ENCODE measurements at regions not wholly inside any gene's neighbourhood (a gene's known extent, or its start where the extent isn't known, plus 50 kb on each side); places are given as distances from the start of the nearest gene placed in this dataset.

DNA sequence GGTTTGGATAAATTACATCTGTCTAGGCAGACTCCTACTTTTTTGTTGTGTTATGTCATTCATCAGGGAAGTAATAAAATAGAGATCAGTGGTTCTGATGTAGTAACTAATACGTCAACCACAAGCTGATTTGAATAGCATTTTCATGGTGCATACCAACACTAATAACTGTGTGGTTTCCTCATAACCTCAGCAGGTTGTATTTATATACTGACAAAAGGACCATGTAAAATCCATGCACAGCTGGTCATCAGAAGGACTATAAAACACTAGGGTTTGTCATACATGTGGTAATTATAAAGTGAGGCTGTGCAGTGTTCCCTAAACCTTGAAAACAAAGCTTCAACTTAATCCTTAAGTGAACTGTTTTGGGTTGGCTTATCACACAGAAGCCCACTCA lies 216.8 kb upstream of the RBMS3 start:
- ChIA-PET POLR2A (no interaction called here), CTCF (ENCODE audit: unreplicated experiment) (no interaction called here)
- Histone ChIP-seq H3K4me3 (ENCODE audit: low read depth, low read length, poor library complexity, severe bottlenecking) (no peak overlapping the region), H3K36me3 (ENCODE audit: insufficient read depth, low read length) (no peaks in the 10 kb centered on the region), H3K9me3 (ENCODE audit: low read length) (no peaks in the 10 kb centered on the region), H3K4me2 (ENCODE audit: low read length) (no peak overlapping the region), H2AFZ (ENCODE audit: low read length) (no peak overlapping the region), H4K20me1 (ENCODE audit: insufficient read depth, low read length) (no peaks in the 10 kb centered on the region), H3K27ac (ENCODE audit: low read depth, low read length, poor library complexity, severe bottlenecking) (no peak overlapping the region), H3K79me2 (ENCODE audit: insufficient read depth, low read depth, low read length) (no peaks in the 10 kb centered on the region), H3K4me1 (ENCODE audit: insufficient read depth, low read length, poor library complexity, severe bottlenecking) (no peaks in the 10 kb centered on the region), H3K9me2 (ENCODE audit: insufficient read depth, low read length) (no peaks in the 10 kb centered on the region)
- no peak for TF ChIP-seq EZH2phosphoT487 (IDR thresholded peaks at IDR 0.05; ENCODE audit: borderline replicate concordance, low read depth, low read length)
- TF ChIP-seq, protein P1, sequence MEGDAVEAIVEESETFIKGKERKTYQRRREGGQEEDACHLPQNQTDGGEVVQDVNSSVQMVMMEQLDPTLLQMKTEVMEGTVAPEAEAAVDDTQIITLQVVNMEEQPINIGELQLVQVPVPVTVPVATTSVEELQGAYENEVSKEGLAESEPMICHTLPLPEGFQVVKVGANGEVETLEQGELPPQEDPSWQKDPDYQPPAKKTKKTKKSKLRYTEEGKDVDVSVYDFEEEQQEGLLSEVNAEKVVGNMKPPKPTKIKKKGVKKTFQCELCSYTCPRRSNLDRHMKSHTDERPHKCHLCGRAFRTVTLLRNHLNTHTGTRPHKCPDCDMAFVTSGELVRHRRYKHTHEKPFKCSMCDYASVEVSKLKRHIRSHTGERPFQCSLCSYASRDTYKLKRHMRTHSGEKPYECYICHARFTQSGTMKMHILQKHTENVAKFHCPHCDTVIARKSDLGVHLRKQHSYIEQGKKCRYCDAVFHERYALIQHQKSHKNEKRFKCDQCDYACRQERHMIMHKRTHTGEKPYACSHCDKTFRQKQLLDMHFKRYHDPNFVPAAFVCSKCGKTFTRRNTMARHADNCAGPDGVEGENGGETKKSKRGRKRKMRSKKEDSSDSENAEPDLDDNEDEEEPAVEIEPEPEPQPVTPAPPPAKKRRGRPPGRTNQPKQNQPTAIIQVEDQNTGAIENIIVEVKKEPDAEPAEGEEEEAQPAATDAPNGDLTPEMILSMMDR (conservative IDR thresholded peaks at IDR 0.05; ENCODE audit: low read length): no peak
- intact Hi-C loops (cut with micrococcal nuclease; ENCODE audit: unreplicated experiment): no loop called here
- BruUV-seq (replicated peaks): no TSS peak
- DNase-seq (ENCODE audit: low spot score): no peak

DNA sequence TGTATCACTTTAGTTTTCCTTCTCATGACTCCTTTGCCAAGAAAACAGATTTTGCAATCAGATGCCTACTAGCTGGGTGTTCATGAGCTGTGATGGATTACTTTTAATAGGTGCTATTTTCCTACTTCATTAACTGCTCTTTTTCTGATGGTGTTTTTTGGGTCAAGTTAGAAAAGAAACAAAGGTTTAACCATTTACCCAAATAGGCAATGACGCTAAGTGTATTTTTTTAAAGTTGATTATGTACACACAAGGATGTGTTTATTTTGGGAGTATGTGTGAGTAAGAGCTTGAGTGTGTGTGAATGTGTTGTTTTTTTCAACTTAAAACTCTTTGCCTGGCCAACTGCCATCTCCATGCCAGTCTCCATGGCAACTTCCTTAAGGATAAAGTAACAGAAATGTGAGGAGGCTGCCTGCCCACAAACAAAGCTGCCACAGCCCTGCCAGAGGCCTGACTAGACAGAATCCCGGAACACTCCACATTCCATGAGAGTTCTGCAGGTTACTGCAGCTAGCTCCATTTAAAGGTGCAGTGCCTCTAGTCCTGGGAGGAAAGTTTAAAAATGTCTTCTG lies 215.6 kb upstream of the RBMS3 start:
- H3K36me3 ChIP-seq (ENCODE audit: insufficient read depth, low read length): no peaks in the 10 kb centered on the region
- BruUV-seq (replicated peaks): no TSS peak
- no peaks in the 10 kb centered on the region for H3K4me1 ChIP-seq (ENCODE audit: insufficient read depth, low read length, poor library complexity, severe bottlenecking)
- no peak overlapping the region for H3K27ac ChIP-seq (ENCODE audit: low read depth, low read length, poor library complexity, severe bottlenecking)
- DNase-seq (ENCODE audit: low spot score): no peak
- H3K9me2 ChIP-seq (ENCODE audit: insufficient read depth, low read length): no peaks in the 10 kb centered on the region
- no peak overlapping the region for H2AFZ ChIP-seq (ENCODE audit: low read length)
- TF ChIP-seq, protein P1 (conservative IDR thresholded peaks at IDR 0.05; ENCODE audit: low read length): no peak
- TF ChIP-seq EZH2phosphoT487 (IDR thresholded peaks at IDR 0.05; ENCODE audit: borderline replicate concordance, low read depth, low read length): no peak
- no peak overlapping the region for H3K4me2 ChIP-seq (ENCODE audit: low read length)
- H3K79me2 ChIP-seq (ENCODE audit: insufficient read depth, low read depth, low read length): no peaks in the 10 kb centered on the region
- H3K9me3 ChIP-seq (ENCODE audit: low read length): no peaks in the 10 kb centered on the region
- ChIA-PET CTCF (ENCODE audit: unreplicated experiment) (no interaction called here), POLR2A (no interaction called here)
- H3K4me3 ChIP-seq (ENCODE audit: low read depth, low read length, poor library complexity, severe bottlenecking): no peak overlapping the region
- intact Hi-C loops (cut with micrococcal nuclease; ENCODE audit: unreplicated experiment): no loop called here
- no peaks in the 10 kb centered on the region for H4K20me1 ChIP-seq (ENCODE audit: insufficient read depth, low read length)

DNA sequence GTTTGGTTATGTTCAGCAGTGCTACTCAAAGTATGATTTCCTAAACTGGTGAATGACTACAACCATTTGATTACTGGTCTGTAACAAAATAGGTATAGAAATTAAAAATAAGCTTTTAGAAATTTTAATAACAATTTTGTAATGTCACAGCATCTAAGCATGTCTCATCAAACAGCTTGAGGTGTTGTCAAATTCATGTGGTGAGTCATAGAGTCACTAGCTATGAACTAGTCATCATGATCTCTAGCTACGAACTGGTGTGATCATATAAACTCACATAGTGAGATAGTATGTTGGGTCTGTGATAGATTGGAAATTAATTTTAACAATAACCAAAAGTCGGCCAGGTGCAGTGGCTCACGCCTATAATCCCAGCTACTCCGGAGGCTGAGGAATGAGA lies 213.9 kb upstream of the RBMS3 start:
- Histone ChIP-seq H3K9me2 (ENCODE audit: insufficient read depth, low read length) (no peaks in the 10 kb centered on the region), H3K36me3 (ENCODE audit: insufficient read depth, low read length) (no peaks in the 10 kb centered on the region), H2AFZ (ENCODE audit: low read length) (no peak overlapping the region), H3K27ac (ENCODE audit: low read depth, low read length, poor library complexity, severe bottlenecking) (no peak overlapping the region), H3K4me3 (ENCODE audit: low read depth, low read length, poor library complexity, severe bottlenecking) (no peak overlapping the region), H4K20me1 (ENCODE audit: insufficient read depth, low read length) (no peaks in the 10 kb centered on the region), H3K4me1 (ENCODE audit: insufficient read depth, low read length, poor library complexity, severe bottlenecking) (no peaks in the 10 kb centered on the region), H3K79me2 (ENCODE audit: insufficient read depth, low read depth, low read length) (no peaks in the 10 kb centered on the region), H3K4me2 (ENCODE audit: low read length) (no peak overlapping the region), H3K9me3 (ENCODE audit: low read length) (no peaks in the 10 kb centered on the region)
- BruUV-seq (replicated peaks): no TSS peak
- intact Hi-C loops (cut with micrococcal nuclease; ENCODE audit: unreplicated experiment): no loop called here
- TF ChIP-seq EZH2phosphoT487 (IDR thresholded peaks at IDR 0.05; ENCODE audit: borderline replicate concordance, low read depth, low read length): no peak
- TF ChIP-seq, protein P1 (conservative IDR thresholded peaks at IDR 0.05; ENCODE audit: low read length): no peak
- POLR2A ChIA-PET: interaction anchor here (0.6 to 0.9 kb wide), 2 partner anchors 14 to 94 kb away, joined by 3 to 4 read pairs; no protein-coding TSS in a partner anchor
- no peak for DNase-seq (ENCODE audit: low spot score)
- CTCF ChIA-PET (ENCODE audit: unreplicated experiment): no interaction called here

Data from OCI-LY7 (cell line).